ENCODE measurements at regions not wholly inside any gene's neighbourhood (a gene's known extent, or its start where the extent isn't known, plus 50 kb on each side); places are given as distances from the start of the nearest gene placed in this dataset.

- H2BK12ac ChIP-seq (ENCODE audit: insufficient read length, low read depth, low read length), result no peak overlapping the region
- no peak overlapping the region for H3K14ac ChIP-seq (ENCODE audit: insufficient read depth, low read length)
- peaks cover 7 to 15% of the 10 kb centered on the region in 2 experiments; a peak in 4 of 5 replicates for H3K9me3 Mint-ChIP-seq
- H3K79me2 ChIP-seq (ENCODE audit: insufficient read depth, low read length), result no peaks in the 10 kb centered on the region
- no peak overlapping the region for H2AK5ac ChIP-seq (ENCODE audit: insufficient read length, low read length)
- H3K27ac Mint-ChIP-seq, result no peak overlapping the region
- no peaks in the 10 kb centered on the region for H3K79me1 ChIP-seq (ENCODE audit: insufficient read depth, low read depth, low read length, poor library complexity, severe bottlenecking)
- no peaks in the 10 kb centered on the region for H3K23me2 ChIP-seq (ENCODE audit: insufficient read length, low read depth, low read length, poor library complexity, severe bottlenecking)
- no peak overlapping the region for H4K5ac ChIP-seq (ENCODE audit: insufficient read length, low read depth, low read length)
- H3K9ac ChIP-seq (ENCODE audit: extremely low read depth, insufficient read length, low read length), result no peak overlapping the region
- H3K18ac ChIP-seq (ENCODE audit: insufficient read length, low read depth, low read length), result no peak overlapping the region
- no peak overlapping the region for H3K4ac ChIP-seq (ENCODE audit: low read depth, low read length)
- no peak overlapping the region for H4K8ac ChIP-seq (replicated peaks; ENCODE audit: insufficient read length, low read depth, low read length)
- H3K23ac ChIP-seq (ENCODE audit: insufficient read length, low read depth, low read length), result no peak overlapping the region
- no peak for TF ChIP-seq CTCF (conservative IDR thresholded peaks at IDR 0.05)
- no peak for DNase-seq
- no peak overlapping the region for H2BK120ac ChIP-seq (ENCODE audit: low read depth, low read length, poor library complexity, severe bottlenecking)
- no peaks in the 10 kb centered on the region for H4K20me1 ChIP-seq (ENCODE audit: control insufficient read depth, insufficient read depth, insufficient read length)
- H3K4me1 ChIP-seq (ENCODE audit: insufficient read depth, low read length), result no peaks in the 10 kb centered on the region
- no peaks in the 10 kb centered on the region for H3K27me3 ChIP-seq (ENCODE audit: insufficient read depth, low read length)
- peaks cover 4% of the 10 kb centered on the region for H3K9me3 ChIP-seq (ENCODE audit: control insufficient read depth, low read depth, low read length)
- H2AFZ ChIP-seq (ENCODE audit: low read length), result no peak overlapping the region
- WGBS (ENCODE audit: extremely low coverage, insufficient read length, low lambda C conversion rate), result no CpG with 5 or more reads among the region's 5 CpGs
- H3K27me3 Mint-ChIP-seq (ENCODE audit: low read depth), result no peaks in the 10 kb centered on the region; the same call in 1 of the 2 replicates
- no peak overlapping the region for H3K27ac ChIP-seq (ENCODE audit: insufficient read length, low read depth, low read length)
- H3K36me3 Mint-ChIP-seq (ENCODE audit: insufficient read depth in 1 of 3, low read depth in 3 of 3), result peaks cover 3 to 7% (median 4%) of the 10 kb centered on the region in 3 experiments; a peak in 4 of 7 replicates
- H2BK15ac ChIP-seq (ENCODE audit: low read depth, low read length), result no peak overlapping the region
- no peak overlapping the region for H3K56ac ChIP-seq (ENCODE audit: insufficient read length, low read depth, low read length)
- no peak overlapping the region for H3T11ph ChIP-seq (ENCODE audit: low read length)
- no peak overlapping the region for H2BK5ac ChIP-seq (ENCODE audit: insufficient read length, low read length)
- H3K4me2 ChIP-seq (ENCODE audit: insufficient read depth, insufficient read length, low read length), result no peak overlapping the region
- peaks cover 0 to 2% of the 10 kb centered on the region in 2 experiments; a peak in 2 of 4 replicates for H3K4me1 Mint-ChIP-seq
- no peak overlapping the region for H4K91ac ChIP-seq (ENCODE audit: insufficient read length, low read depth, low read length)
- H3K4me3 Mint-ChIP-seq, result no peak overlapping the region
- no peak overlapping the region for H2BK20ac ChIP-seq (ENCODE audit: low read depth, low read length, poor library complexity, severe bottlenecking)
These were observed 144.7 kb downstream of the OSTF1 start for GRCh38 chr9:75233011-75233410.

Measured in H9 (cell line).